GM12891 (cell line): ENCODE measurements at regions not wholly inside any gene's neighbourhood (a gene's known extent, or its start where the extent isn't known, plus 50 kb on each side); places are given as distances from the start of the nearest gene placed in this dataset.

ENCODE experiments used
- DNase-seq: peaks from one replicate; pipeline ENCODE4 v3.0.0; 2011; ENCODE audit warnings: low spot score; ENCODE audit not compliant: insufficient read length
- FAIRE-seq: peaks from 2 replicates; lab custom pipeline; 2011; peaks lifted over from hg19 to GRCh38; lab: Jason Lieb, UNC
- PAX5 ChIP-seq: IDR thresholded peaks from 2 replicates; pipeline ENCODE4 v1.6.1; 2011; ENCODE audit warnings: low read length, moderate library complexity, mild to moderate bottlenecking; ENCODE audit not compliant: insufficient read depth, severe bottlenecking
- POLR2A ChIP-seq: IDR thresholded peaks from 2 replicates; pipeline ENCODE4 v1.6.1; 2011; ENCODE audit warnings: low read depth, low read length, control low read depth
- POLR2AphosphoS5 ChIP-seq: IDR thresholded peaks from 2 replicates; pipeline ENCODE4 v1.6.1; 2011; ENCODE audit warnings: low read depth, low read length, control low read depth
- POU2F2 ChIP-seq: IDR thresholded peaks from 2 replicates; pipeline ENCODE4 v1.6.1; 2011; ENCODE audit warnings: low read depth, mild to moderate bottlenecking, control low read depth, low read length, moderate library complexity
- SPI1 ChIP-seq: IDR thresholded peaks from 2 replicates; pipeline ENCODE4 v1.6.1; 2011; ENCODE audit warnings: low read depth, low read length, control low read depth
- TAF1 ChIP-seq: IDR thresholded peaks from 2 replicates; pipeline ENCODE4 v1.6.1; 2011; ENCODE audit warnings: low read depth, low read length, control low read depth

DNA sequence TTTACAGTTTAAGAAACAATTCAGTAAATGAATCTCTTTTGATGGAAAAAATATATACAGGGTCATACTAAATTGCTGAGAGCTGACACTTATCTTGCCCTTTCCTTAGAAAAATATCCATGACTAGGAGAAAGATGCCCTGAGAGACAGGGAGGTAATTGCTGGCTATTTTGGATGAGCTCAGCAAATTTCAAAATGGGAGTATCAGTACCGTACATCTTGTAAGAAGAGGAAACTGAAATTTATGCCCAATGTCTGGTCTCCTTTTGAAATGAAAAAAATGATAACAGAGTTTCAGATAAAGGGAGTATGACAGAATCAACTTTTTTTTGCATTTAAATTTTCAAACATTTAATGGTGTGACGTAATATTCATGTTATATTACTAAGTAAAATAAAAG is 415.8 kb upstream of the CDH10 start:
- TF ChIP-seq SPI1: no peak
- TF ChIP-seq POLR2A: no peak
- no peak for TF ChIP-seq POU2F2
- no peak for TF ChIP-seq TAF1
- TF ChIP-seq POLR2AphosphoS5: no peak
- TF ChIP-seq PAX5: no peak
- no peak for DNase-seq
- no peak for FAIRE-seq

DNA sequence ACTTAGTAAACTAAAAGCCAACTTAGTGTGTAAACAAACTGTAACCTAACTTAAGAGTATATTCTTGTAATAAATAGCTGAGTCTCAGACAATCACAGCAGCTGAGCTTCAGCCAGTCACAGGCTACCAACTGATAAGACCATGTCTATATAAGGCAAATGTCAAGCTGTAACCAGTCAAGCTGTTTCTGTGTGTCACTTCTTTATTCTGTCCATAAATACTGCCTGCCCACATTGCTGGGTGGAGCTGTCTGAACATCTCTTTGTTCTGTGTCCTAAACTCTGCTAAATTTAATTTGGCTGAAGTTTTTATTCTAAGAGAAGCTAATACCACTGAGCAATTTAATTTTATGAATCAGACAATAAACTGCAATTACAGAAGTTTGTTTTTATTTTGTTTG is 412.1 kb upstream of the CDH10 start:
- TF ChIP-seq SPI1: no peak
- no peak for TF ChIP-seq POLR2AphosphoS5
- TF ChIP-seq TAF1: no peak
- TF ChIP-seq POLR2A: no peak
- TF ChIP-seq PAX5: no peak
- no peak for TF ChIP-seq POU2F2
- no peak for DNase-seq
- FAIRE-seq: no peak

DNA sequence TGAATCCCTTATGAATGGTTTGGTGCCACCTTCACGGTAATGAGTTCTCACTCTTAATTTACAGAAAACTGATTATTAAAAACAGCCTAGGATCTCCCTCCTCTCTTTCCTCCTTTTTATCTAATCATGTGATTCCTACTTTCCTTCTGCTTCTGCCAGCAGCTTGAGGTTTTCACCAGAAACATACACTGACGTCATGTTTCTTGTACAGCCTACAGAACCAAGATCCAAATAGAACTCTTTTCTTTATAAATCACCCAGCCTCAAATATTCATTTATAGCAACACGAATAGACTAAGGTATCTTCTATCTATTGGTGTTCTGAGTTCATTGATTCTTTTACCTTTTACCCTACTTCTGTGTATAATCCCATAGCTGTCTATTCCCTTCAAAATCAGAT is 388.9 kb upstream of the CDH10 start:
- DNase-seq: no peak
- FAIRE-seq: no peak
- TF ChIP-seq SPI1 (no peak), POLR2AphosphoS5 (no peak), PAX5 (no peak), POLR2A (no peak), TAF1 (no peak), POU2F2 (no peak)

DNA sequence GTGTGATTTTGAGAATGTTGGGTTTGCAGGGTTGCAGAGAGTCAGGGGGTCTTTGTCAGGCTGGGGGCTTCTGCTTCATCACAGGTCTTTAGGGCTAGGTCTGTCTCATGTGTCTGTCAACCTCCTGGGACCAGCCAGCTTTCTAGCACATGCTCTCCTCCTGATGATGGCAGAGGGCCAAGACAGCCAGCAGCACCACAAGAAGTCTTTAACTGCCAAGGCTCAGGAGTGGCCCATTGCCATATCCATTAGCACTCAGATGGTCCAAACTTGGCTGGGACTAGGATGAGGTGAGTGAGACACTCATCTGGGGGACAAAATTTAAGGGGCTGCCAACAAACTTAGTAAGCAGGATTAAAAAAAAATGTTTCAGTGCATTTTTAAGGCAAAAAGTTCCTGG is 384.2 kb upstream of the CDH10 start:
- no peak for DNase-seq
- no peak for TF ChIP-seq POLR2A
- no peak for TF ChIP-seq PAX5
- no peak for TF ChIP-seq POU2F2
- no peak for TF ChIP-seq POLR2AphosphoS5
- no peak for TF ChIP-seq SPI1
- no peak for TF ChIP-seq TAF1
- no peak for FAIRE-seq

DNA sequence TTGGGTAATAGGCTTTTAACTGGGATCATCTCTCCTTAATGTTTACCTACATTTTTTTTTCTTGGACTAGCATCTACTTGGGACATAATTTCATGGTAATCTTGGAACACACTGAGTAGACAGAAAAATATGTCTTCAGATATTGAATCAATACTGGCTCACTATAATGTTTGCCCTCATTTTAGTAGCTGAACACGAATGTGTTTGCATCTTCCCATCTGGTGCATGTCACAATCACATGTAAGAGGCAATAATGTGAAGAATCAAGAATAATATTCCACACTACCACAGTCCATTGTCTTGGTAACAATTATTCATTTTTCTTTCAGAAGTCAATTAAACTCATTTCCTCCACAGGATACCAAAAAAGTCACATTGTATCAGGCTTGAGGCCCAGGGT is 382.7 kb upstream of the CDH10 start:
- TF ChIP-seq POLR2A (no peak), TAF1 (no peak), POU2F2 (no peak), PAX5 (no peak), SPI1 (no peak), POLR2AphosphoS5 (no peak)
- FAIRE-seq (no peak), DNase-seq (no peak)

DNA sequence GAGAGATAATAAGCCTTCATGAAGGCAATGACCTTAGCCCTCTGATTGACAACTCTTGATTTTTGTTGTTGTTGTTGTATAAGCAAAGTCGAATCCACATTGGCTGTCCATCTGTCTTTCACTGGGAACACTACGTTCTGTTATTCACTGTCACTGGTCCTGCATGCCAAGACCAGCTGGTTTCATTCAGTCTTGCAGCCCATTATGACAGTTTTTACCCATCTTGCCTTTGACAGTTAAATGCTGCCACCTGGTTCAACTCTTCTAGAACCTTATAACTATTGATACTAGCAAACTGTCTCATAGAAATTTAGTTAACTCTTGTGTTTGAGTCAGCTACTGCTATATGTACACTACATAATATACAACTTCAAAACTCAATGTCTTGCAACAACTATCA is 382.3 kb upstream of the CDH10 start:
- FAIRE-seq: no peak
- TF ChIP-seq TAF1 (no peak), POU2F2 (no peak), POLR2A (no peak)

DNA sequence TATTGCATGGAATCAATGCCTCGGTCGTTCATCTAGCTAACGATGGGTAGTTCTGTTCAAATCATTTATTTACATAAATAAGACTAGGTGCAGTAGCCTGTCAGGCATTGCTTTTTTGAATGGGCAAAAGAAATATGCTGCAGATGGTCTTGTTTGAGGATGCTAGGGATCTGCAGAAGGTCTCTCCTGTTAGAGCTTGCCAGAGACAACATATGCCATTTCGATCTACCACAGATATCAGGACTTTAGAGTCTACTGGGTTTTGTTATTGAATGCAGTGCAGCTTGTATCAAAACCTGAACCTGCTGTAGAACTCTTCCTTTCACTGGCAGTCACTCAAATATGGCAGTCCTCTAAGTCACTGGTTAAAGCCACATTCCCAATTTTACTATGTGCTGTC is 381.1 kb upstream of the CDH10 start:
- FAIRE-seq: no peak
- no peak for TF ChIP-seq POLR2AphosphoS5
- DNase-seq: no peak

More for the DNA sequence above, 382.3 kb upstream of the CDH10 start:
- no peak for DNase-seq

DNA sequence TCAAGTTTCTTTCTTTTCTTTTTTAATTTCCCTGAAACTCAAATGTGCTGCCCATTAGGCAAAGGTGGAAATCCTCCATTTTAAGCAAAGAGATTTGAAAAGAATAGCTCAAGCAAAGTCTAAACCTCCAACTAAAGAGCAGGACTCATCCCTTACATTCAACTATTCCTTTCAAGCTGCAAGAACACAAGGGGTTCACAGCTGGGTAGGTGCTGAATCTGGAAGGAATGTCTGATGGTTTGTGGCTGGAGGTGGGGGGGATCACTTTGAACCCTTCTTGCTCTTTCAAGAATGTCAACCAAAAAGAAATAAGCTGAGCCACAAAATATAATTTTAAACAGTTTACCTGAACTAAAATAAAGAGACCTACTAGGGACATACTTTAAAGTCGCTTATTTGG is 375.7 kb upstream of the CDH10 start:
- TF ChIP-seq POLR2AphosphoS5: no peak
- no peak for TF ChIP-seq SPI1
- TF ChIP-seq POLR2A: no peak
- TF ChIP-seq TAF1: no peak
- TF ChIP-seq PAX5: no peak
- no peak for TF ChIP-seq POU2F2
- DNase-seq: no peak
- no peak for FAIRE-seq

DNA sequence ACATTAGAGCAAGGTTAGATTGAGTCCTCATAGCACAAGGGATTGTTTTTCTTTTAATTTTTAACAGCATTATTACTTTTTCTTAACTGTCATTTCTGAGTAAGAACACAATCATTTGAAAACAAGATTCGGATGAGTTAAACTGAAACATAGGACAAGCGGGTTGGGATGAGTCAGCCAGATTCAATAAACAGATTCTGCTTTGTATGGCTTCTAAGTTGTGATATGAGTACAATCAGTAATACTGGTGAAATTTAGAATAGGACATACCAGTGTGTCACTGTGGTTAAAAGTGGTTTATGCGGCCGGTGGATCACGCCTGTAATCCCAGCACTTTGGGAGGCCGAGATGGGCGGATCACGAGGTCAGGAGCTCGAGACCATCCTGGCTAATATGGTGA is 364.3 kb upstream of the CDH10 start:
- DNase-seq (no peak), FAIRE-seq (no peak)
- TF ChIP-seq POLR2AphosphoS5 (no peak), POU2F2 (no peak), PAX5 (no peak), SPI1 (no peak), TAF1 (no peak), POLR2A (no peak)

DNA sequence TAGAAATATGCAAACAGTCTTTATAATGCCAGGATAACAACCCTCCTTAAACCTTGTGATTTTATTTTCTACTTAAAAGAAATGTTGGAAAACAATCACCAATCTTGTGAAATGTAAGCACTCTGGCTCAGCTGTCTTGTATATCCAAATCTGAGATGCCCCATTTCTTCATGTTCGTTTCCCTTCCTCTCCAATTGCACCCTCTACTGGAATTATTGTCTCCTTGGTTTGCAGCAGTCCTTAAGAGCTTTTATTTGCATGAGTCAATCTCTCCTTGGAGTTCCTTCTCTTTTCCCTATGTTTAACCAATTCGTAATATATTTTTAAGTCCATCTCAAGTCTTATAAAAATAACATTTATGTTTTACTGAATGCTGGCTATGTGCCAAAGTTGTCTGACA is 362.0 kb upstream of the CDH10 start:
- no peak for FAIRE-seq
- DNase-seq: no peak
- no peak for TF ChIP-seq SPI1
- no peak for TF ChIP-seq POU2F2
- TF ChIP-seq TAF1: no peak
- no peak for TF ChIP-seq POLR2A
- TF ChIP-seq POLR2AphosphoS5: no peak
- no peak for TF ChIP-seq PAX5

DNA sequence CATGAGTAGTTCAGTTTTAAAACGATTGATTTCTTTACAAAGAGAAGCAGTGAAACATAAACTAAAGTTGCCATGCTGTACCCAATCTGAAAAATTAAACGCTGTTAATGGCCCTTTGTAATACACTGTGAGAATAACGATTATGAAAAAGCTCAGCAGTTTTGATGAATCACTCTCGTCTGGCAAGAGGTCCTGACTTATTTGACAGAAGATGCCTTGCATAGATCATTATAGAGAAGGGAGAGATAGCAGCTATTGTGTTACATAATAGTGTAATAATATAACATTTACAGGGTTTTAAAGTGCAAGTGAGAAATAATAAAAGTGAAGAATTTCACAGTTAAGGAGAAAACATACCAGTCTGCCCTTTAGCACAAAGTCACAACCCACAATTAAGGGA is 361.5 kb upstream of the CDH10 start:
- FAIRE-seq (no peak), DNase-seq (no peak)
- no peak for TF ChIP-seq TAF1
- TF ChIP-seq PAX5: no peak
- TF ChIP-seq POLR2A: no peak
- no peak for TF ChIP-seq POU2F2
- TF ChIP-seq POLR2AphosphoS5: no peak
- no peak for TF ChIP-seq SPI1
